GDM1 (cell line): ENCODE measurements at regions not wholly inside any gene's neighbourhood (a gene's known extent, or its start where the extent isn't known, plus 50 kb on each side); places are given as distances from the start of the nearest gene placed in this dataset.

ENCODE experiments used
- DNase-seq: peaks from one replicate; lab custom pipeline; 2025; lab: John Stamatoyannopoulos, UW

DNA sequence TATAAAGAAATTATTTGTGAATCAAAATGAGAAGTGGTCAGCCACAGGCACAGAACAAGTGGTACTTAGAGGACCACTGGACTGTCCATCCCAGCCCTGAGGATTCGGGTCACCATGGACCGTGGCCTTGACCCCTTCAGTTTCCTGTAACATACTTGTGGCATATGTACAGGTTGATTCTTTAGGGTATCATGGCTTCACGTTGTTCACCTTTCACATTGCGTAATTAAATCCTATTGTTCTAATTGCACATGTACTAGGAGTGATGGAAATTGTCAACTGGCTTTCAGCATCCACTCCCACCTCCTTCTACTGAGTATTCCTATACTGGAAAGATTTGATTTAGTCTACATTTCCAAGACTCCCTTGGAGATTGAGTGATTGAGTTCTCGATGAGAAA is 148.3 kb upstream of the GJB5 start:
- DNase-seq, result no peak

DNA sequence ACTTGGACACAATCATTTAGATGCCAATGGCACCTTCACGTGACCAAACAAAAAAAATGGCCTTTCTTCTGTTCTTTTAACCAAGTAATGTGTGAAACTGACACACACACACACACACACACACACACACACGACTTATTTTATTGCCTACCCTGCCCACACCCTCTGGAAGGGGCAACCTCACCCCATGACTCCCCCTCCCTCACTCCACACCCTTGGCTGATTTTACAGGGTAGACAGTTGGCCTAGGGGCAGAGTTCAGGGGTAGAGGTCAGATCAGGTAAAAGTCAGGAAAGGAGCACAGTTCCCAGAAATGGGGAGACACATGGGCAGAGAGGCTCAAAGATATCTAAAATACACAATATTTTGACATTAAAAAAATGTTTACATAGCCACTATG is 144.8 kb upstream of the GJB5 start:
- DNase-seq, result no peak

- no peak for DNase-seq
Measured at GRCh38 chr1:34611571-34611970, 143.3 kb upstream of the GJB5 start.

GRCh38 chr1:34612091-34612827 is 142.6 kb upstream of the GJB5 start:
- no peak for DNase-seq

- DNase-seq, result no peak
Measured at GRCh38 chr1:34617321-34618118, 137.3 kb upstream of the GJB5 start.

DNA sequence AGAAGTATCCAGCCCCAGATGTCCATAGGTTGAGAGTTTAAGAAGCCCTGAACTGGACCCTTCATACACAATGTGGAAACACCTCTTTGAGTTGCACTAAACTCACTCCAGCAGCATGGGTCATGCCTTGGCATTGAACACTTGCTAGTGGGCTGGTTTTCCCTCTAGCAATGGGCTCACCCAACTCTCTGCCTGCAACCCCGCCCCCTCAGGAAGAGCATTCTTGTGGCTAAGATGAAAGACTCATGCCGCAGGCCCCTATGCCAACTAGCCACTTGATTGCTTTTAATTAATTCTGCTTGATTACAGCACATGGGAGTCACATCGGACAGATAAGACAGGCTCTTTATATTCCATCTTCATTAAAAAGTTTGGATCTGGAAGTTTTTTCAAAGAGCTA is 136.5 kb upstream of the GJB5 start:
- DNase-seq, result no peak

- no peak for DNase-seq
Measured at GRCh38 chr1:34619256-34619655, 135.6 kb upstream of the GJB5 start.

GRCh38 chr1:34621916-34622315 is 132.9 kb upstream of the GJB5 start:
- DNase-seq, result no peak

DNA sequence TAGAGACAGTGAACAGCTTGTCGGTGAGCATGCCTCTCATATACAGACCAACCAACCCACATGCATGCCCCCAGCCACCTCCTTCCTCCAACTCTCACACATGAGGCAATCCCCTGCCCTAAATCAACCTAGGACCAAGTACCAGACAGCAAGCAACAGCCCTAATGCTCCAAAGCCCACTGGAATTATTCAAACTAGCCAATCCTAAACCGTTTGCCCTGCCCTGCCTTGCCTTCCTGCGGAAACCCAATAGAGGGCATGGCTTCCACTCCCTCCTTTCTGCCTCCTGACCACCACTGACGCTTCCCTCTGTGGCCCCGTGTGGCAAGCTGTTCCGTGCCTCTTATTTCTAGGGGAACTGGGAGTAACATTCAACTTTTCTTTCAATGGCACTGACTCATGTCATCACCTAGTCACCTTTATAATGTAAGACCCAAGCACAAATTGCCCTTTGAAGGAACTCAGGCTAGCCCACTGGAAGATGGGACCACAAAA is 129.3 kb upstream of the GJB5 start:
- DNase-seq, result peak; percentile 86

- no peak for DNase-seq
Measured at GRCh38 chr1:34627465-34628240, 127.2 kb upstream of the GJB5 start.

GRCh38 chr1:34631126-34631525 is 123.7 kb upstream of the GJB5 start:
- DNase-seq, result no peak

GRCh38 chr1:34639701-34640100 is 115.1 kb upstream of the GJB5 start:
- no peak for DNase-seq

GRCh38 chr1:34640654-34641401 is 114.0 kb upstream of the GJB5 start:
- no peak for DNase-seq

- no peak for DNase-seq
Measured at GRCh38 chr1:34642679-34643078, 112.2 kb upstream of the GJB5 start.

DNA sequence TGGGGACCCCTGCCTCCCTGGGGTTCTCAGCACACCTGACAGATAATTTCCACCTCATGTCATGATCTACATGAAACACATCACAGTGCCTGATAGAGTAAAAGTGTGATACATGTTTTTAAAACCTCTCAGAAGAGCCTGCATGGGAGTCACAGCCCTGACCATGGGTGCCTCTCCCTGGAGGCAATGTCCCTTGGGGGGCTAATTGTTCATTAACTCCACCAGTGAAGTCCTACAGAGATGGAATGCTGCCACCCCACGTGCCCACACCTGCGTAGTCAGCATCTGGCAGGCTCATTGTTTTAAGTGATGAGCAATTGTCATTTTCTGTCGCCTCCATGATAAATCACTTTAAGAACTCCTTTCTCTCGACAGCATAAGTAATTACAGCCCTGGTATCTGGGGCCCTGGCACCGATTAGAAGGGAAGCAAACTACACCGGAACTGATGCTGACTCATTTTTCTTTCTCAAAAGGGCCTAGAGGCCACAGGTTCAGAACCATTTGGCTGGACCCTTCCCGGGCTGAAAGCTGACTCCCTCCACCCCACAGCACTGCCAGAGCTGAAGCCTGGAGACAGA is 109.6 kb upstream of the GJB5 start:
- DNase-seq, result no peak

DNA sequence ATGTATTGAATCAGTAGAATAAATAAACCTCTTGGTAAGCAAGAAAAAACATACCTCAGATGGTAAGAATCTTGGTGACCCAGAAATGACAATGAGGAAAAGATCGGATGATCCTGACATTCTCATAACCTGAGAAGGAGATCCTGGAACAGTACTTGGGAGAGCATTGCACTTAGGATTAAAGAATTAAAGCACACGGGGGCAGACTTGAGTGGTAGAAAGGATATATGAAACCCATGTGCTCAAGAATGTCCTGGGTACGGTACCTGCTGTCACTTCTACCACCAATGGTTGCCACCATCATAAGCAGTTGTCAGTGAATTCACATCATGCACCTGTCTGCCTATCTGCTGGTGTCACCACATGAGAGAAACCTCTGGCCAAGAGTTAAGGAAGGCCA is 108.9 kb upstream of the GJB5 start:
- no peak for DNase-seq

GRCh38 chr1:34648501-34648900 is 106.3 kb upstream of the GJB5 start:
- DNase-seq, result no peak

- DNase-seq, result no peak
Measured at GRCh38 chr1:34650090-34650489, 104.8 kb upstream of the GJB5 start.

- no peak for DNase-seq
Measured at GRCh38 chr1:34650800-34651199, 104.0 kb upstream of the GJB5 start.

DNA sequence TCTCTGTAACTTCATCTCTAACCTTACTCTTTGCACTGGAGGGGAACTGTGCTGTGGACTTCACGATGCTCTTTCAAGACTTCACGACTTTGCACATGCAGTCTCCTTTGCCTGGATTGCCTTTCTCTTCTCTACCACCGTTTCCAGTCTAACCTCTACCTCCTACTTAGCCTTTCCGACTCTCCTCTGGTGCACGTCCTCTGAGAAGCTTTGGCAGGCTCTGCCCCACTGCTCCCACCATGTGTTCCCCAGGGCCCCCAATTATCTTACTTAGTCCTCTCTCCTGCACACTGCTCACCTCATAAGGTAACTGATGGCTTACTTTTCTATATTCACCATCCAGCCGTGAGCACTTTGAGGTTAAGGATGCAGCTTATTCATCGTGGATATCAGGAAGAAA is 101.7 kb upstream of the GJB5 start:
- no peak for DNase-seq

- DNase-seq, result no peak
Measured at GRCh38 chr1:34655206-34655874, 99.5 kb upstream of the GJB5 start.
